Stomach (tissue), 8 donors: ENCODE measurements at regions not wholly inside any gene's neighbourhood (a gene's known extent, or its start where the extent isn't known, plus 50 kb on each side); places are given as distances from the start of the nearest gene placed in this dataset.

ENCODE experiments used
- DNase-seq, 2 donors: peaks; one replicate each; pipeline versions ENCODE4 v3.0.0 to v3.0.0-alpha.2; 2013 to 2019
- H3K27ac ChIP-seq, 5 donors: fragments of 200-600 bp in 4 of 5; sonication (generic) in 4 of 5; one replicate each; pipeline ENCODE4 v1.5.1; 2013 to 2019; ENCODE audit warnings: mild to moderate bottlenecking in 1 of 5, moderate library complexity in 1 of 5
- H3K27me3 ChIP-seq, 3 donors: fragments of 200-600 bp; sonication (generic); one replicate each; pipeline ENCODE4 v1.5.1; 2017 to 2019; ENCODE audit warnings: mixed run types in 1 of 3
- H3K36me3 ChIP-seq, 4 donors: fragments of 200-600 bp; sonication (generic); 1 replicate in 3 of 4; 2 replicates in 1 of 4; pipeline ENCODE4 v1.5.1; 2016 to 2019
- H3K4me1 ChIP-seq, 4 donors: fragments of 200-600 bp; sonication (generic); one replicate each; pipeline ENCODE4 v1.5.1; 2016 to 2019
- H3K4me3 ChIP-seq, 4 donors: fragments of 200-600 bp; sonication (generic) in 3 of 4; one replicate each; pipeline ENCODE4 v1.5.1; 2016 to 2019; ENCODE audit warnings: mild to moderate bottlenecking in 1 of 4
- H3K9me3 ChIP-seq, 4 donors: fragments of 200-600 bp; sonication (generic); one replicate each; pipeline ENCODE4 v1.5.1; 2016 to 2019
- EP300 ChIP-seq: sonication (generic); formaldehyde crosslinking; IDR thresholded peaks from one replicate; pipeline ENCODE4 v1.6.1; 2017; ENCODE audit warnings: antibody characterized with exemption
- POLR2A ChIP-seq, 4 donors: fragments of 450-650 bp; IDR thresholded peaks; one replicate each; pipeline ENCODE4 v1.6.1; 2016; ENCODE audit warnings: antibody characterized with exemption in 4 of 4, control low read depth in 2 of 4, mild to moderate bottlenecking in 1 of 4, moderate library complexity in 1 of 4
- POLR2AphosphoS5 ChIP-seq, 3 donors: sonication (generic); formaldehyde crosslinking; IDR thresholded peaks; one replicate each; pipeline ENCODE4 v1.6.1; 2016; ENCODE audit warnings: antibody characterized with exemption in 3 of 3
- WGBS, 5 donors: extraction: QIAGEN DNeasy Blood & Tissue Kit in 3 of 5; methylation state at CpG; one replicate each; pipeline versions ENCODE4 v1.1.5 to v1.1.7; 2013 to 2018; 5-methylcytosine and 5-hydroxymethylcytosine counted together
- intact Hi-C: fragments of 100-400 bp; cut with DNase I; formaldehyde crosslinking; loops from one replicate; pipeline ENCODE4 v1.15.1; 2023; ENCODE audit warnings: low total_unique reads
- TF ChIP-seq, protein P1 (sequence below), 7 experiments: fragments of 450-650 bp in 4 of 7; fragments of 200-600 bp in 3 of 7; sonication (generic) in 3 of 7; IDR thresholded peaks; one replicate each; pipeline ENCODE4 v1.5.1; 2016 to 2019; ENCODE audit warnings: antibody characterized with exemption in 7 of 7, control low read depth in 2 of 7, mild to moderate bottlenecking in 1 of 7
- donor health status: healthy with polysubstance abuse.
- donor health status: Bipolar disorder and iron deficiency.
- donor health status: healthy.

DNA sequence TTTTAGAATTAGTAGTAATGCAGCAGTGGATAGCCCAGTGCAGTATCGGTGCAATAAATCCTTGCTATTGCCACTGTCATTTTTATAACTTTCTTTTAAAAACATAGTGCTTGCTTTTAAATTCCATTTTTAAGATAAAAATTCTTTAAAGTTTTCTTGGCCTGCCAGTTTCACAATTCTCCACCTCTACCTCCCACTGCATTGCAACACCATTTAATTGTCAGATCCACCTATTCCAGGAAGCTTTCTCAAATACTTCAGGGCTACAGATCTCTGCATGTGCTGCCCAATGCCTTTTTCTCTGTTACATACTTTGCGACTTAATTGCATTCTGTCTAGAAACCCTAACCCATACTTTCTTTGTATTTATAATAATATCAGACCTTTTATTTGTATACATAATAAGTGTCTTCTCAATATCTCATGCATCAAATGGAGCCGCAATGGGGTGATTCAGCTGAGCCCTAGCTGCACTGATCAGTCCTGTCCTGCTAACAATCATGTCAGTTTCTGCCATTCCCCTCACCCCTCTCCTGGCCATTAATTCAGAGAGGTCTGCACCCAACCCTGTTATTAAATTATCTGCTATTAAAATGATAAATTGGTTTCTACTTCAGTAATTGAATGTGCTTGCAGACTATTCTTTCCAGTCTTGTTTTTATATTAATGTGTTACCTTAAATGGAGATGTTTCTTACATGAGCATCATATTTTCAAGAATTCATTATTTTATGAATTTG is 193.1 kb downstream of the SLIT2 start:
- WGBS, 5 donors, result 84 to 97% (median 93%) methylated on average over 3 of the region's 3 CpGs
- Histone ChIP-seq H3K27ac (no peak overlapping the region), H3K4me1 (peaks cover 0 to 11% (median 3%) of the 10 kb centered on the region in 4 donors), H3K36me3 (no peaks in the 10 kb centered on the region), H3K4me3 (no peak overlapping the region), H3K9me3 (no peaks in the 10 kb centered on the region), H3K27me3 (no peaks in the 10 kb centered on the region)
- DNase-seq, result no peak
- TF ChIP-seq EP300 (no peak), POLR2A (IDR thresholded peaks at IDR 0.05) (no peak), POLR2AphosphoS5 (IDR thresholded peaks at IDR 0.05) (no peak)
- TF ChIP-seq, protein P1, sequence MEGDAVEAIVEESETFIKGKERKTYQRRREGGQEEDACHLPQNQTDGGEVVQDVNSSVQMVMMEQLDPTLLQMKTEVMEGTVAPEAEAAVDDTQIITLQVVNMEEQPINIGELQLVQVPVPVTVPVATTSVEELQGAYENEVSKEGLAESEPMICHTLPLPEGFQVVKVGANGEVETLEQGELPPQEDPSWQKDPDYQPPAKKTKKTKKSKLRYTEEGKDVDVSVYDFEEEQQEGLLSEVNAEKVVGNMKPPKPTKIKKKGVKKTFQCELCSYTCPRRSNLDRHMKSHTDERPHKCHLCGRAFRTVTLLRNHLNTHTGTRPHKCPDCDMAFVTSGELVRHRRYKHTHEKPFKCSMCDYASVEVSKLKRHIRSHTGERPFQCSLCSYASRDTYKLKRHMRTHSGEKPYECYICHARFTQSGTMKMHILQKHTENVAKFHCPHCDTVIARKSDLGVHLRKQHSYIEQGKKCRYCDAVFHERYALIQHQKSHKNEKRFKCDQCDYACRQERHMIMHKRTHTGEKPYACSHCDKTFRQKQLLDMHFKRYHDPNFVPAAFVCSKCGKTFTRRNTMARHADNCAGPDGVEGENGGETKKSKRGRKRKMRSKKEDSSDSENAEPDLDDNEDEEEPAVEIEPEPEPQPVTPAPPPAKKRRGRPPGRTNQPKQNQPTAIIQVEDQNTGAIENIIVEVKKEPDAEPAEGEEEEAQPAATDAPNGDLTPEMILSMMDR (IDR thresholded peaks at IDR 0.05), result no peak
- intact Hi-C loops, result no loop called here

DNA sequence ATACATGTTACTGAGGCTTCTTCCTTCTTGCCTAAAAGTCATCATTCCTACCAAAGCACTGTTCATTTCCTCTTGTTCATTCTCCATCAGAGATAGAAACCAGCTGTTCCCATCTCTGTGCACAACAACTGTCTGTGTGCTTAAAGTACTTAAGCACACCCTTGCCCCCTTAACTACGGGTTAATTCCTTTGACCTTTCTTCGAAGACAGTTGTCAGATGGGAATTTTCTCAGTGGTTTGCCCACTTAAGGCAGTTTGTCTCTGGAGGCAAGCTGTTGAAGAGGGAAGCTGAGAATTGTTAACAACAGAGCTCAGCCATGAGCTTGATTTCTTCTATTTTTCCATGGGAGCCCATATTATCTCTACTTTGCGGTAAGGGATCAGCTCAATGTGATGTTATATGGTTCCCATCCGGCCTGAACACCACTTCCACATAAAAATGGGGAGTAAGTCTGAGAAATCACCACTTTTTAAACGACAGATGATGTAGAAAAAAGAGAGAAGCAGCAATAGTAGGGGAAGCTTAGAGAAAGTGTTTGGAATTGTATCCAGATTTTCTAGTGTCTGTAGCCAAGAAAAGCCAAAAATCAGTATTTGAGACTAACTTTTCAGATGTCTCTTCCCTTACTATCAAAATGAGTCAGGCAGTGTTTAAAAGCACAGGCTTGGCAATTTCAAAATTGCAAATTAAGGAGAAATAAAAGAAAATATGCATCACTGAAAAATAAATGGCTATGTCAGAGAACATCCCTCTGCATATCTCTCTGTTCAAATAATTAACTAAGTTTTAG is 194.4 kb downstream of the SLIT2 start:
- peaks cover 0 to 11% (median 3%) of the 10 kb centered on the region in 4 donors for H3K4me1 ChIP-seq
- H3K4me3 ChIP-seq, result no peak overlapping the region
- 36 to 57% (median 47%) methylated on average over 5 of the region's 5 CpGs for WGBS, 5 donors
- peak in 1 of 2 donors; percentile 61 for DNase-seq
- H3K27ac ChIP-seq, result peak overlapping the region in 1 of 5 donors; percentile 26
- H3K36me3 ChIP-seq, result no peaks in the 10 kb centered on the region
- no peaks in the 10 kb centered on the region for H3K9me3 ChIP-seq
- intact Hi-C loops, result no loop called here
- H3K27me3 ChIP-seq, result no peaks in the 10 kb centered on the region
- peak in 1 of 3 donors; percentile 38 for TF ChIP-seq POLR2AphosphoS5 (IDR thresholded peaks at IDR 0.05)
- TF ChIP-seq, protein P1 (IDR thresholded peaks at IDR 0.05), result no peak

DNA sequence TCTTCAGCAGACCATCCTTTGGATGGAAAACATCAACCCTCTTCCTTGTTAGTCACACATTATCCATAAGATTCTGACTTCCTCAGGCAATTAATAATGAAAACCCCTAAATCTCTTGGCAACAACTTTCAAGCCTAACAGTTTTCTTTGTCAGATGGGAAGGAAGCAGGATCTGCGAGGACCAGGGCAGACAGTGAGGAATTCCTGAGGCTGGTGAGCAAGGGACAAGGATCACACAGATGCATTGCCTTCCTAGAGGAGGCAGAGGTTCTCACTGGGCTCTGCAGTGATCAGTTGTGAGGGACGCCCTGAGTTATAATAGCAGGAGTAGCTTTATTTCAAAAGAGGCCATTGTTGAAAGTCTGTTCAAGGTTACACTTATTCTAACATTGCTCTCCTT is 195.4 kb downstream of the SLIT2 start:
- WGBS, 5 donors, result 58 to 72% (median 65%) methylated on average over 2 of the region's 2 CpGs

DNA sequence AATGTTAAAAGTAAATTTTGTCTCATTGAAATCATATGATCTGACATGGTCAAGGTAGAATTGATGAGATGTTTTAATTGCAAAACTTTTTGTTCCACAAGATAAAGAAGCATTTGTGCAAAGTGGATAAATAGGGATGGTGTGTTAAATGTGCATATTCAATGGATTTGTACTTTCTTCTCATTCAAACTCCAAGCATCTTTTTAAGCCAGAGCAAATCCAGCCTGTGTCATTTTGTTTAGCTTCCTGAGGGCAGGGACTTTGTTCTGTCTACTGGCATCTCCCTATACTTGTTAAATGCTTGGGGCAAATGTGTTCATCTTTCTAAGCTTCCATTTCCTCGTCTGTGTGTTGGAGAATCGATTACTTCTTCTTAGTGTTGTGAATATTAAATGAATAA is 200.3 kb downstream of the SLIT2 start:
- WGBS, 5 donors, result 76 to 89% (median 82%) methylated on average over 2 of the region's 2 CpGs
- H3K27me3 ChIP-seq, result no peaks in the 10 kb centered on the region
- no peak for DNase-seq
- H3K9me3 ChIP-seq, result no peaks in the 10 kb centered on the region
- TF ChIP-seq POLR2A (IDR thresholded peaks at IDR 0.05), result no peak
- TF ChIP-seq, protein P1 (IDR thresholded peaks at IDR 0.05), result no peak
- no peak overlapping the region for H3K27ac ChIP-seq
- no peaks in the 10 kb centered on the region for H3K4me1 ChIP-seq
- no peak overlapping the region for H3K4me3 ChIP-seq
- intact Hi-C loops, result no loop called here
- H3K36me3 ChIP-seq, result no peaks in the 10 kb centered on the region

More for the DNA sequence above, 195.4 kb downstream of the SLIT2 start:
- no peak for DNase-seq
- Histone ChIP-seq H3K4me3 (no peak overlapping the region), H3K4me1 (peaks cover 0 to 11% (median 3%) of the 10 kb centered on the region in 4 donors), H3K36me3 (no peaks in the 10 kb centered on the region), H3K27ac (no peak overlapping the region), H3K27me3 (no peaks in the 10 kb centered on the region), H3K9me3 (no peaks in the 10 kb centered on the region)
- TF ChIP-seq POLR2A (IDR thresholded peaks at IDR 0.05) (no peak), EP300 (no peak), POLR2AphosphoS5 (IDR thresholded peaks at IDR 0.05) (no peak)
- TF ChIP-seq, protein P1 (IDR thresholded peaks at IDR 0.05), result no peak
- intact Hi-C loops, result no loop called here
